Stimulated activated naive B cell treated with anti-CD40 and anti-IgM and Interleukin-4, amounts not matched to agents 10 μg/mL and 1 μg/mL and 100 μg/mL, for 72 hours (primary cell): ENCODE measurements at regions not wholly inside any gene's neighbourhood (a gene's known extent, or its start where the extent isn't known, plus 50 kb on each side); places are given as distances from the start of the nearest gene placed in this dataset.

ENCODE experiments used
- ATAC-seq, 2 donors: fragments of 150-1000 bp; cut with Tn5 transposase; replicated peaks; 2 replicates each; pipeline ENCODE4 v1.10.0; 2021; ENCODE audit warnings: moderate library complexity in 1 of 2
- DNase-seq: peaks from one replicate; pipeline ENCODE4 v3.0.0; 2021
- H3K27ac Mint-ChIP-seq: one replicate; pipeline ENCODE4 v1.8.0; 2022; ENCODE audit warnings: mild to moderate bottlenecking, mixed read lengths
- H3K27me3 Mint-ChIP-seq, 2 donors: one replicate each; pipeline ENCODE4 v1.8.0; 2022; ENCODE audit warnings: mixed read lengths in 2 of 2
- H3K36me3 Mint-ChIP-seq, 2 donors: one replicate each; pipeline ENCODE4 v1.8.0; 2022; ENCODE audit warnings: mixed read lengths in 2 of 2, mild to moderate bottlenecking in 1 of 2
- H3K4me1 Mint-ChIP-seq, 2 donors: one replicate each; pipeline ENCODE4 v1.8.0; 2022; ENCODE audit warnings: mixed read lengths in 2 of 2, mild to moderate bottlenecking in 1 of 2
- H3K4me3 Mint-ChIP-seq, 2 donors: one replicate each; pipeline ENCODE4 v1.8.0; 2022; ENCODE audit warnings: mild to moderate bottlenecking in 2 of 2, mixed read lengths in 2 of 2, moderate library complexity in 1 of 2
- H3K9me3 Mint-ChIP-seq, 2 donors: one replicate each; pipeline ENCODE4 v1.8.0; 2022; ENCODE audit warnings: mixed read lengths in 2 of 2, mild to moderate bottlenecking in 1 of 2

GRCh38 chr15:47824147-47824546, 106.8 kb downstream of the SEMA6D start:
- DNase-seq (no peak), ATAC-seq (peak; percentile 61 to 68)
- Mint-ChIP-seq H3K9me3 (no peaks in the 10 kb centered on the region), H3K27me3 (peaks cover 0 to 1% of the 10 kb centered on the region in 2 donors), H3K36me3 (no peaks in the 10 kb centered on the region), H3K27ac (no peak overlapping the region), H3K4me3 (no peak overlapping the region), H3K4me1 (peaks cover 2 to 5% of the 10 kb centered on the region in 2 donors)

DNA sequence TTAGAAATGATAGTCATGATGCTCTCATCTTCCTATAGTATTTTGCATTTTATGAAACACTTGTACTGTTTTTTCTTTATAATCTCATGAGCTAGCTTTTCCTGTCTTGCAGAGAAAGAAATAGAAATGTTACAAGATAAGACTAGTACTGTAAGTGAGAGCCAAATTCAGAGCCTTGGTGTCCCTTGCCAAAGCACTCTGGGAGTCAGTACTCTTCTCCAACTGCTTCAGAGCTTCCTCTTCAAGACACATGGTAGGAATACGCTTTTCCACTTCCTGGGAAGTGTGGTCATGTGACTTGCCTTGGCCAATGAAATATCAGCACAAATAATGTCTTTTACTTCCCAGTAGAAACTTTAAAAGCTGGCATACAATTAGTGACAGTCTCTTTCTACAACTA, 112.4 kb downstream of the SEMA6D start:
- no peaks in the 10 kb centered on the region for H3K27me3 Mint-ChIP-seq
- peaks cover 0 to 1% of the 10 kb centered on the region in 2 donors for H3K9me3 Mint-ChIP-seq
- no peak overlapping the region for H3K27ac Mint-ChIP-seq
- H3K36me3 Mint-ChIP-seq, result no peaks in the 10 kb centered on the region
- DNase-seq (no peak), ATAC-seq (no peak)
- no peak overlapping the region for H3K4me3 Mint-ChIP-seq
- no peaks in the 10 kb centered on the region for H3K4me1 Mint-ChIP-seq

- no peaks in the 10 kb centered on the region for H3K27me3 Mint-ChIP-seq
- H3K36me3 Mint-ChIP-seq, result no peaks in the 10 kb centered on the region
- no peak overlapping the region for H3K4me3 Mint-ChIP-seq
- ATAC-seq (no peak), DNase-seq (no peak)
- no peak overlapping the region for H3K27ac Mint-ChIP-seq
- H3K9me3 Mint-ChIP-seq, result peaks cover 5% of the 10 kb centered on the region in 2 donors
- no peaks in the 10 kb centered on the region for H3K4me1 Mint-ChIP-seq
Observed at GRCh38 chr15:47834093-47834492, 116.8 kb downstream of the SEMA6D start.

DNA sequence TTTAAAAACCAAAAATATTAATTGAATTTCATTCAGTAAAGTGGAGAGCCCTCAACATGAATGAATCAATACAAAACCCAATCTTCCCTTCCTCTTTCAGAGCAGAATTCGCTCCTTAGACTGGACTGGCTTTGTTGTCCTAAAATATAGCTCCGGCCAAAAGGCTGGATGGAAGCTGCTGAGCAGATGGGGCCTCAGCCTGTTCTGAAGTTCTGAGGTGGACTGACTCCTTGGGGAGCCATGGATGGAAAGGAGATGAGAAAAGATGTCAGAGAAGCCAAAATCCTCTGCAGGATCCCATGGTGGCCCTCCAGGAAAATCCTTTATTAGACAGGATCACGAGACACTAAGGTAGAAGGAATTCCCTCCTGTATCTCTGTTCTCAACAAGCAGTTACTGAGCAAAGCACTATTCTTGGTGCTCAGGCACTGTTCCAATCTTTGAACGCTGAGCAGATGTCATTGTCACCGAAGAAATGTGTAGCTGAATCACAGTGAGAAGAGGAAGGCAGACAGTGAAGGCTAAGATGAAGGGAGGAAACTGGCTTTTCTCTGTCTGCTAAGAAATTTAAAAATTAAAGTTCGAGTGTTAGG, 122.0 kb downstream of the SEMA6D start:
- no peak for ATAC-seq
- Mint-ChIP-seq H3K9me3 (peaks cover 4 to 5% of the 10 kb centered on the region in 2 donors), H3K4me1 (peaks cover 0 to 3% of the 10 kb centered on the region in 2 donors), H3K36me3 (no peaks in the 10 kb centered on the region), H3K27ac (no peak overlapping the region), H3K4me3 (no peak overlapping the region), H3K27me3 (no peaks in the 10 kb centered on the region)
- no peak for DNase-seq

- H3K27me3 Mint-ChIP-seq, result no peaks in the 10 kb centered on the region
- H3K27ac Mint-ChIP-seq, result no peak overlapping the region
Observed at GRCh38 chr15:47843124-47843663, 125.9 kb downstream of the SEMA6D start.

GRCh38 chr15:47844437-47844836, 127.1 kb downstream of the SEMA6D start:
- no peaks in the 10 kb centered on the region for H3K9me3 Mint-ChIP-seq
- ATAC-seq, result no peak
- no peaks in the 10 kb centered on the region for H3K27me3 Mint-ChIP-seq
- H3K4me1 Mint-ChIP-seq, result peaks cover 0 to 3% of the 10 kb centered on the region in 2 donors
- no peak overlapping the region for H3K27ac Mint-ChIP-seq
- DNase-seq, result no peak
- no peak overlapping the region for H3K4me3 Mint-ChIP-seq
- no peaks in the 10 kb centered on the region for H3K36me3 Mint-ChIP-seq

More at GRCh38 chr15:47843124-47843663, 125.9 kb downstream of the SEMA6D start:
- peaks cover 0 to 3% of the 10 kb centered on the region in 2 donors for H3K4me1 Mint-ChIP-seq
- no peak for DNase-seq
- no peak for ATAC-seq
- no peak overlapping the region for H3K4me3 Mint-ChIP-seq
- H3K9me3 Mint-ChIP-seq, result no peaks in the 10 kb centered on the region
- no peaks in the 10 kb centered on the region for H3K36me3 Mint-ChIP-seq

- Mint-ChIP-seq H3K4me1 (peaks cover 0 to 3% of the 10 kb centered on the region in 2 donors), H3K4me3 (no peak overlapping the region), H3K27ac (no peak overlapping the region)
Observed at GRCh38 chr15:47846128-47846868, 129.0 kb downstream of the SEMA6D start.

GRCh38 chr15:47846876-47847275, 129.6 kb downstream of the SEMA6D start:
- Mint-ChIP-seq H3K27me3 (peaks cover 0 to 5% of the 10 kb centered on the region in 2 donors), H3K36me3 (no peaks in the 10 kb centered on the region), H3K27ac (no peak overlapping the region), H3K4me3 (no peak overlapping the region), H3K9me3 (peaks cover 0 to 1% of the 10 kb centered on the region in 2 donors), H3K4me1 (no peaks in the 10 kb centered on the region)
- no peak for ATAC-seq
- DNase-seq, result no peak

More at GRCh38 chr15:47846128-47846868, 129.0 kb downstream of the SEMA6D start:
- ATAC-seq (no peak), DNase-seq (no peak)
- Mint-ChIP-seq H3K9me3 (peaks cover 0 to 1% of the 10 kb centered on the region in 2 donors), H3K36me3 (no peaks in the 10 kb centered on the region), H3K27me3 (peaks cover 0 to 3% of the 10 kb centered on the region in 2 donors)

- peaks cover 0 to 1% of the 10 kb centered on the region in 2 donors for H3K9me3 Mint-ChIP-seq
- no peaks in the 10 kb centered on the region for H3K36me3 Mint-ChIP-seq
- H3K27me3 Mint-ChIP-seq, result peaks cover 0 to 4% of the 10 kb centered on the region in 2 donors
- DNase-seq (no peak), ATAC-seq (no peak)
- H3K4me1 Mint-ChIP-seq, result peaks cover 7 to 12% of the 10 kb centered on the region in 2 donors
- no peak overlapping the region for H3K4me3 Mint-ChIP-seq
- no peak overlapping the region for H3K27ac Mint-ChIP-seq
Observed at GRCh38 chr15:47856071-47856470, 138.8 kb downstream of the SEMA6D start.

DNA sequence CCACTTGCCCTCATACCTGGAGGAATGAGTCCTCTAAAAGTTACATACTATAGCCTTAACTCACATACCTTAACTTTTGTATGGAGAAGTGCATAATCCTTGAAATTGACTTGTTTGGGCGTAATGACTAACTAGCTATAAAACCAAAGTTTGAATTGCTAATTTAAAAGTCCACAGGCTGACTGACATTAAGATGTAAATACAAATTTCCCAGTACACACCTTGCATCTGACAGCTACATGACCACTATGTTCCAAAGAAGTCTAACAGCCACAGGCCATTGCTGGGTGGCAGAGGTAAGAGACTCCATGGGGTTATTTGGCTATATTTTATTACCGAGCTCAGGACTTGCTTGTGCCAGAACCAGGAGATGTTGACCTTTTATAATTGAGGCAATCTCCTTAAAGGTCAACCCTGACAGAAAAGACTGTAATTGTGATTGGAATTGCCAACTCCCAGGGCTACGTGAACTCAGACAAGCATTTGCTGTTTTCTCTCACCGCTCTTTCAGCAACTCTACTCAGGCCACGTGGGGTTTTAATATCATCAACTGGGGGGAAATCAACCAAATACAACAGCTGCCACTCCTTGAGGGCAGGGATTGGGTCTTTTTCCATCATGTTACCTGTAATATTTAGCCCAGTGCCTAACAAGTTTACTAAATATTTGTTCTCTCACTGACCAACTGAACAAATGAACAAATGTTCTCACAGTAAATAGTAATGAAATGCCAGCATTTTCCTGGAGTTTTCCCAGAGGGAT, 139.9 kb downstream of the SEMA6D start:
- no peaks in the 10 kb centered on the region for H3K27me3 Mint-ChIP-seq
- H3K4me3 Mint-ChIP-seq, result no peak overlapping the region
- no peak for ATAC-seq
- H3K27ac Mint-ChIP-seq, result no peak overlapping the region
- peaks cover 9 to 15% of the 10 kb centered on the region in 2 donors for H3K4me1 Mint-ChIP-seq
- DNase-seq, result no peak
- no peaks in the 10 kb centered on the region for H3K36me3 Mint-ChIP-seq
- H3K9me3 Mint-ChIP-seq, result no peaks in the 10 kb centered on the region

GRCh38 chr15:47857776-47858167, 140.5 kb downstream of the SEMA6D start:
- ATAC-seq, result peak; percentile 66 to 75
- no peak overlapping the region for H3K27ac Mint-ChIP-seq
- no peak for DNase-seq
- no peaks in the 10 kb centered on the region for H3K27me3 Mint-ChIP-seq
- H3K36me3 Mint-ChIP-seq, result no peaks in the 10 kb centered on the region
- H3K9me3 Mint-ChIP-seq, result no peaks in the 10 kb centered on the region
- H3K4me3 Mint-ChIP-seq, result no peak overlapping the region
- H3K4me1 Mint-ChIP-seq, result peaks cover 13 to 21% of the 10 kb centered on the region in 2 donors

- H3K4me3 Mint-ChIP-seq, result no peak overlapping the region
- peaks cover 0 to 2% of the 10 kb centered on the region in 2 donors for H3K9me3 Mint-ChIP-seq
- H3K4me1 Mint-ChIP-seq, result peaks cover 14 to 22% of the 10 kb centered on the region in 2 donors
- H3K27me3 Mint-ChIP-seq, result peaks cover 0 to 6% of the 10 kb centered on the region in 2 donors
- H3K27ac Mint-ChIP-seq, result no peak overlapping the region
- ATAC-seq (no peak), DNase-seq (no peak)
- H3K36me3 Mint-ChIP-seq, result no peaks in the 10 kb centered on the region
Observed at GRCh38 chr15:47861111-47861903, 144.0 kb downstream of the SEMA6D start.

- Mint-ChIP-seq H3K27me3 (peaks cover 0 to 6% of the 10 kb centered on the region in 2 donors), H3K4me3 (no peak overlapping the region), H3K4me1 (peaks cover 14 to 20% of the 10 kb centered on the region in 2 donors), H3K27ac (no peak overlapping the region), H3K36me3 (no peaks in the 10 kb centered on the region), H3K9me3 (peaks cover 0 to 2% of the 10 kb centered on the region in 2 donors)
- ATAC-seq (peak; percentile 89 to 90), DNase-seq (peak; percentile 6)
Observed at GRCh38 chr15:47862402-47862801, 145.1 kb downstream of the SEMA6D start.
